GM23248 (cell line): ENCODE measurements at regions not wholly inside any gene's neighbourhood (a gene's known extent, or its start where the extent isn't known, plus 50 kb on each side); places are given as distances from the start of the nearest gene placed in this dataset.

Experiments
- EZH2 ChIP-seq: fragments of 200-600 bp; sonication (generic); IDR thresholded peaks from 2 replicates; pipeline ENCODE4 v1.6.1; 2018; ENCODE audit warnings: antibody characterized with exemption, mild to moderate bottlenecking; ENCODE audit not compliant: insufficient read depth, poor library complexity, severe bottlenecking
- EZH2phosphoT487 ChIP-seq: fragments of 200-600 bp; sonication (generic); IDR thresholded peaks from 2 replicates; pipeline ENCODE4 v1.6.1; 2018; ENCODE audit warnings: antibody characterized with exemption, moderate library complexity, mild to moderate bottlenecking, low read depth; ENCODE audit not compliant: insufficient read depth

GRCh38 chr6:76810286-76810685 is 653.0 kb downstream of the HTR1B start:
- TF ChIP-seq EZH2 (no peak), EZH2phosphoT487 (no peak)
